OCI-LY1 (cell line): ENCODE measurements at regions not wholly inside any gene's neighbourhood (a gene's known extent, or its start where the extent isn't known, plus 50 kb on each side); places are given as distances from the start of the nearest gene placed in this dataset.

Experiments
- EZH2 ChIP-seq: fragments of 200-600 bp; sonication (generic), shearing (Covaris generic); IDR thresholded peaks from 2 replicates; pipeline ENCODE4 v1.8.0; 2017; ENCODE audit warnings: borderline replicate concordance, mixed run types, mild to moderate bottlenecking, antibody characterized with exemption, low read length, moderate library complexity, mixed read lengths
- TF ChIP-seq, protein P1 (sequence below): fragments of 200-600 bp; sonication (generic), shearing (Covaris generic); IDR thresholded peaks from 2 replicates; pipeline ENCODE4 v1.5.1; 2017; ENCODE audit warnings: mild to moderate bottlenecking, antibody characterized with exemption, low read length, moderate library complexity, mixed read lengths

DNA sequence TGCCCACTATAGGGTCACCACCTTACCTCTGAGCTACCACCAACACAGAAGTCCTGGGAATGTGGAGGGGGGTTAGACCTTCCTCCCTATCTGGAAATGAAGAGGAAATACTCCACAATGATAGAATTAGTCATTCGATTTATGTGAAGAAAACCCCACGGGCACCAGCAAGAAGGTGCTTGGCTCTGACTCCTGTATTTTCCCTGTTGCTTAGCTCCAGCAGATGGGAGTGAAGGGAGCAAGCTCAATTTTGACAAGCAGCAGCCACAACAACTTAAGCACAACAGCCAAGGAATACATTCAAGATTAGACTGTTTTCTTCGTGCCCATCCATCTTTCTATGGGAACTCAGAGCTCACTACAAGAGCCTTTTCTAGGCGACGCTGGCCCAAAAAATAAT is 191.7 kb downstream of the SPTSSA start:
- no peak for TF ChIP-seq EZH2
- TF ChIP-seq, protein P1, sequence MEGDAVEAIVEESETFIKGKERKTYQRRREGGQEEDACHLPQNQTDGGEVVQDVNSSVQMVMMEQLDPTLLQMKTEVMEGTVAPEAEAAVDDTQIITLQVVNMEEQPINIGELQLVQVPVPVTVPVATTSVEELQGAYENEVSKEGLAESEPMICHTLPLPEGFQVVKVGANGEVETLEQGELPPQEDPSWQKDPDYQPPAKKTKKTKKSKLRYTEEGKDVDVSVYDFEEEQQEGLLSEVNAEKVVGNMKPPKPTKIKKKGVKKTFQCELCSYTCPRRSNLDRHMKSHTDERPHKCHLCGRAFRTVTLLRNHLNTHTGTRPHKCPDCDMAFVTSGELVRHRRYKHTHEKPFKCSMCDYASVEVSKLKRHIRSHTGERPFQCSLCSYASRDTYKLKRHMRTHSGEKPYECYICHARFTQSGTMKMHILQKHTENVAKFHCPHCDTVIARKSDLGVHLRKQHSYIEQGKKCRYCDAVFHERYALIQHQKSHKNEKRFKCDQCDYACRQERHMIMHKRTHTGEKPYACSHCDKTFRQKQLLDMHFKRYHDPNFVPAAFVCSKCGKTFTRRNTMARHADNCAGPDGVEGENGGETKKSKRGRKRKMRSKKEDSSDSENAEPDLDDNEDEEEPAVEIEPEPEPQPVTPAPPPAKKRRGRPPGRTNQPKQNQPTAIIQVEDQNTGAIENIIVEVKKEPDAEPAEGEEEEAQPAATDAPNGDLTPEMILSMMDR = no peak
